GM12892 (cell line): ENCODE measurements at regions not wholly inside any gene's neighbourhood (a gene's known extent, or its start where the extent isn't known, plus 50 kb on each side); places are given as distances from the start of the nearest gene placed in this dataset.

Experiments used
- POLR2A ChIP-seq: IDR thresholded peaks from 2 replicates; pipeline ENCODE4 v1.6.1; 2011; ENCODE audit warnings: low read depth, low read length, control low read depth
- POLR2AphosphoS5 ChIP-seq: IDR thresholded peaks from 2 replicates; pipeline ENCODE4 v1.6.1; 2011; ENCODE audit warnings: low read depth, low read length, control low read depth
- TAF1 ChIP-seq: IDR thresholded peaks from 2 replicates; pipeline ENCODE4 v1.6.1; 2011; ENCODE audit warnings: low read depth, mild to moderate bottlenecking, control low read depth, low read length, borderline replicate concordance

DNA sequence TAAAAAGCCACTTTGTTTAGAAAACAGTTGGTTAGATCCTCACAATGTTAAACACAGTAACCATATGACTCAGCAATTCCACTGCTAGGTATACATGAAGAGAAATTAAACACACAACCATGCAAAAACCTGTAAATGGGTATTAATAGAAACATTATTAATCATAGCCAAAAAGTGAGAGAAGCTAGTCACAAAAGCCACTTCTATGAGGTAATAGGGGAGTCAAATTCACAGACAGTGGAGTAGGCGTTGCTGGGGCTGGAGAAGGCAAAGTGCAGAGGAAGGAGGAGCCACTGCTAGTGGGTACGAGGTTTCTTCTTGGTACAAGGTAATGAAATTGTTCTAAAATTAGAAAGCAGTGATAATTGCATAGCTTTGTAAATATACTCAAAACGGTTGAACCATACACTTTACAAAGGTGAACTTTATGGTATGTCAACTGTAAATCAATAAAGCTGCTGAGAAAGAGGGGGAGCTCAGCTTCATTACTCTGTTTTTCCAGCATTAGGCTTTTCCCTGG lies 364.4 kb downstream of the GADD45G start:
- TF ChIP-seq POLR2A: no peak
- TF ChIP-seq TAF1: no peak
- TF ChIP-seq POLR2AphosphoS5: no peak
